Transverse colon (tissue), 4 donors: ENCODE measurements at regions not wholly inside any gene's neighbourhood (a gene's known extent, or its start where the extent isn't known, plus 50 kb on each side); places are given as distances from the start of the nearest gene placed in this dataset.

Experiments
- DNase-seq: peaks from one replicate; pipeline ENCODE4 v3.0.0-alpha.2; 2019
- H3K27ac ChIP-seq, 4 donors: fragments of 200-600 bp; sonication (generic); 2 replicates each; pipeline ENCODE4 v1.5.1; 2016 to 2018; ENCODE audit warnings: inconsistent platforms in 4 of 4
- H3K27me3 ChIP-seq: fragments of 200-600 bp; sonication (generic); 2 replicates; pipeline ENCODE4 v1.5.1; 2017; ENCODE audit warnings: inconsistent platforms
- H3K36me3 ChIP-seq, 4 donors: fragments of 200-600 bp; sonication (generic); 2 replicates each; pipeline ENCODE4 v1.5.1; 2017 to 2019; ENCODE audit warnings: inconsistent platforms in 4 of 4
- H3K4me1 ChIP-seq, 4 donors: fragments of 200-600 bp; sonication (generic); 2 replicates each; pipeline ENCODE4 v1.5.1; 2017 to 2020; ENCODE audit warnings: inconsistent platforms in 4 of 4
- H3K4me3 ChIP-seq, 4 donors: fragments of 200-600 bp; sonication (generic); 1 replicate in 1 of 4; 2 replicates in 3 of 4; pipeline versions ENCODE4 v1.5.1 to v1.6.1; 2017 to 2019; ENCODE audit warnings: inconsistent platforms in 4 of 4
- H3K9me3 ChIP-seq, 2 donors: fragments of 200-600 bp; sonication (generic); 2 replicates each; pipeline ENCODE4 v1.5.1; 2017 to 2019; ENCODE audit warnings: inconsistent platforms in 2 of 2
- EP300 ChIP-seq: sonication (generic); formaldehyde crosslinking; IDR thresholded peaks from one replicate; pipeline ENCODE4 v1.6.1; 2017; ENCODE audit warnings: antibody characterized with exemption, low read depth
- POLR2A ChIP-seq: fragments of 450-650 bp; IDR thresholded peaks from one replicate; pipeline ENCODE4 v1.6.1; 2016; ENCODE audit warnings: antibody characterized with exemption, mild to moderate bottlenecking, moderate library complexity
- POLR2AphosphoS5 ChIP-seq, 3 donors: sonication (generic); formaldehyde crosslinking; IDR thresholded peaks; one replicate each; pipeline ENCODE4 v1.6.1; 2016; ENCODE audit warnings: antibody characterized with exemption in 3 of 3
- WGBS, 2 donors: methylation state at CpG; one replicate each; pipeline ENCODE4 v1.1.5; 2018; ENCODE audit warnings: low coverage in 1 of 2; 5-methylcytosine and 5-hydroxymethylcytosine counted together
- in situ Hi-C, 4 donors: fragments of 200-750 bp; cut with MboI; loops; one replicate each; pipeline versions ENCODE4 v1.15.0 to v1.15.1; 2017; ENCODE audit warnings: low sequenced_read_pairs in 3 of 4, low pct_ligation_motif_present in 1 of 4, low pct_unique_long_range_greater_than_20kb in 1 of 4
- intact Hi-C: fragments of 100-400 bp; cut with DNase I; formaldehyde crosslinking; loops from one replicate; pipeline ENCODE4 v1.15.1; 2023; ENCODE audit warnings: low total_unique reads
- TF ChIP-seq, protein P1 (sequence below), 5 experiments: fragments of 200-600 bp in 3 of 5; fragments of 450-650 bp in 2 of 5; sonication (generic) in 3 of 5; IDR thresholded peaks; 1 replicate in 2 of 5; 2 replicates in 3 of 5; pipeline ENCODE4 v1.5.1; 2016 to 2017; ENCODE audit warnings: antibody characterized with exemption in 5 of 5, inconsistent platforms in 3 of 5, mild to moderate bottlenecking in 2 of 5, moderate library complexity in 1 of 5

DNA sequence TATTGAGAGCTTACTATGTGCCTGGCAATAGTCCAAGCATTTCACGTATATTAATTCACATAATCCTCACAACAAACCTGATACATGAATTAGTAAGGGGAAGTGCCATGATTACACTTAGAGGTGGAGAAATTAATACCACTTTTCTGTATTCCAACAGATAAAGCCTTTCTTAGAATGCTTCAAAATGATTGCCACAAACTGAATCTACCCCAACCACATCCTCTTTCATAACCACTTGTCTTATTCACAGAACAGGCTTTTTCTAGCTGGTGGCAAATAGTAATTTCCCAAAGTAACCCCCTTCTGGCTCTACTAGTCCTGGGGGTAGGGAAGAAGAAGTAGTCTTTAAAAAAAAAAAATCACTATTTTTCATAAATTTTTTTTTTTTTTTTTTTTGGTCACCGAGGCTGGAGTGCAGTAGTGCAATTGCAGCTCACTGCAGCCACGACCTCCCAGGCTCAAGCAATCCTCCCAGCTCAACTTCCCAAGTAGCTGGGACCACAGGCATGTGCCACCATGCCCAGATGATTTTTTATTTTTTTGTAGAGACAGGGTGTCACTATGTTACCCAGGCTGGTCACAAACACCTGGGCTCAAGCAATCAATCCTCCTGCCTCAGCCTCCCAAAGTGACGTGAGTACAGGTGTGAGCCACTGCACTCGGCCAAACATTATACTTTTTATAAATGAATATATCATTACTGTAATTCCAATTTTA lies 59.0 kb upstream of the ARID2 start:
- Histone ChIP-seq H3K27me3 (no peaks in the 10 kb centered on the region), H3K4me3 (no peak overlapping the region), H3K27ac (no peak overlapping the region), H3K9me3 (no peaks in the 10 kb centered on the region), H3K4me1 (peaks cover 0 to 9% (median 3%) of the 10 kb centered on the region in 4 donors), H3K36me3 (no peaks in the 10 kb centered on the region)
- no peak for DNase-seq
- 84 to 86% methylated on average over 5 of the region's 5 CpGs for WGBS, 2 donors
- in situ Hi-C loops, result no loop called here
- TF ChIP-seq EP300, result no peak
- TF ChIP-seq POLR2A, result no peak
- TF ChIP-seq, protein P1, sequence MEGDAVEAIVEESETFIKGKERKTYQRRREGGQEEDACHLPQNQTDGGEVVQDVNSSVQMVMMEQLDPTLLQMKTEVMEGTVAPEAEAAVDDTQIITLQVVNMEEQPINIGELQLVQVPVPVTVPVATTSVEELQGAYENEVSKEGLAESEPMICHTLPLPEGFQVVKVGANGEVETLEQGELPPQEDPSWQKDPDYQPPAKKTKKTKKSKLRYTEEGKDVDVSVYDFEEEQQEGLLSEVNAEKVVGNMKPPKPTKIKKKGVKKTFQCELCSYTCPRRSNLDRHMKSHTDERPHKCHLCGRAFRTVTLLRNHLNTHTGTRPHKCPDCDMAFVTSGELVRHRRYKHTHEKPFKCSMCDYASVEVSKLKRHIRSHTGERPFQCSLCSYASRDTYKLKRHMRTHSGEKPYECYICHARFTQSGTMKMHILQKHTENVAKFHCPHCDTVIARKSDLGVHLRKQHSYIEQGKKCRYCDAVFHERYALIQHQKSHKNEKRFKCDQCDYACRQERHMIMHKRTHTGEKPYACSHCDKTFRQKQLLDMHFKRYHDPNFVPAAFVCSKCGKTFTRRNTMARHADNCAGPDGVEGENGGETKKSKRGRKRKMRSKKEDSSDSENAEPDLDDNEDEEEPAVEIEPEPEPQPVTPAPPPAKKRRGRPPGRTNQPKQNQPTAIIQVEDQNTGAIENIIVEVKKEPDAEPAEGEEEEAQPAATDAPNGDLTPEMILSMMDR (IDR thresholded peaks at IDR 0.05), result no peak
- TF ChIP-seq POLR2AphosphoS5 (IDR thresholded peaks at IDR 0.05), result no peak
- intact Hi-C loops, result no loop called here

DNA sequence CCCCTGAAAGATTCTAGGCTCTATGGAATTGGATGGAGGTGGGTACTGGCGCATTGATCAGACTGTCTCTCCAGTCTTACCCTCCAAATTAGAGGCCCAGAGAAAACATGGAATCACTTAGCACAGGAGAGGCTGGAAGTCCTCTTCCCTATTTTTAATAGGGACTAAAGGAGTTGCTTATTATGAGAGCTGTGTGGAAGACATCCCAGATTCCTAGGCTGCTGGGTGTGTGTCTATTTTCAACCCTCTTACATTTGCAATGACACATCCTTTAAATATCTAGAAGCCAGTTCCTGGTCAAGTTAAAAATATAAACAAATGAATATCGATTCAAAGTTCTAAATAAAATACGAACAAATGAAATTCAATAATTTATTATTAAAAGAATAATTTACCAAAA lies 58.3 kb upstream of the ARID2 start:
- no peak overlapping the region for H3K4me3 ChIP-seq
- DNase-seq, result no peak
- 77 to 81% methylated on average over 3 of the region's 3 CpGs for WGBS, 2 donors
- in situ Hi-C loops, result no loop called here
- intact Hi-C loops, result no loop called here
- TF ChIP-seq POLR2A (no peak), POLR2AphosphoS5 (IDR thresholded peaks at IDR 0.05) (no peak), EP300 (no peak)
- TF ChIP-seq, protein P1 (IDR thresholded peaks at IDR 0.05), result no peak
- no peaks in the 10 kb centered on the region for H3K36me3 ChIP-seq
- no peak overlapping the region for H3K27ac ChIP-seq
- peaks cover 0 to 9% (median 3%) of the 10 kb centered on the region in 4 donors for H3K4me1 ChIP-seq
- no peaks in the 10 kb centered on the region for H3K27me3 ChIP-seq
- no peaks in the 10 kb centered on the region for H3K9me3 ChIP-seq

DNA sequence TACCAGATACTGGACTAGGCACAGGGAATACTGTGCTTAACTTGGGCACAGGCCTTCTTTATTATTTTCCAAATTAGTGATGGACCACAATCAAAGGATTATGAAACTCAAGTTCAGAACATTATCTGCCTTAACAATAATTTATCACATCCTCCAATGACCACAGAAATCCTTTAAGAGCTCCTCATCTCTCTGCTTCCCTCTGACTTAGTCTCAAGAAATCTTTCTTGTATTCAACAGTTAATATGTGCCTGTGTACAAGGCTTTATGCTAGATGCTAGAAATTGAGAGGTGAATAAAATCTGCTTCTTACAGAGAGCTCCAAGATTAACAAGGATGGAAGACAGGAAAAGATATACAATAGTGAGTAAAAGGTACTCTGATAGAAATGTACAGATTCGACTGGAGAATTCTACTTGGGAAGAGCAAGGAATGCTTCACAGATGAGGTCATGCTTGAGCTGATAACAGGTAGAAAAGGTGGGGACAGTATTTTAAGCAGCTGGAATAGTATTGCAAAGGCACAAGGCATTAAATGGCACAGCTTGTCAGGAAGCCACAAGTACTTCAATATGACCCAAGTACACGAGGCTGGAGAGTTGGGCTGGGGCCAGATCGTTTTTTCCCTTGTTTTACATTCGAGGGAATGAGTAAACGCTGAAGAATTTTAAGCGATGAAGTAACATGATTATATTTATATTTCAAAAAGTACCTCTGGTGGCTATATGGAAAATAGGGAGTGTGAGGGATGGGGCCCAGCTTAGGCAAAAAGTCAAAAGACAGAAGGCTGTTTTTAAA lies 55.1 kb upstream of the ARID2 start:
- Histone ChIP-seq H3K27ac (peak overlapping the region in 1 of 4 donors; percentile 29), H3K27me3 (no peaks in the 10 kb centered on the region), H3K36me3 (no peaks in the 10 kb centered on the region), H3K9me3 (no peaks in the 10 kb centered on the region), H3K4me1 (peaks cover 0 to 3% (median 1%) of the 10 kb centered on the region in 4 donors), H3K4me3 (no peak overlapping the region)
- 46 to 54% methylated on average over 6 of the region's 6 CpGs for WGBS, 2 donors
- intact Hi-C loops, result no loop called here
- in situ Hi-C loops, result no loop called here
- TF ChIP-seq EP300 (no peak), POLR2A (no peak), POLR2AphosphoS5 (IDR thresholded peaks at IDR 0.05) (no peak)
- TF ChIP-seq, protein P1 (IDR thresholded peaks at IDR 0.05), result no peak
- DNase-seq, result no peak

DNA sequence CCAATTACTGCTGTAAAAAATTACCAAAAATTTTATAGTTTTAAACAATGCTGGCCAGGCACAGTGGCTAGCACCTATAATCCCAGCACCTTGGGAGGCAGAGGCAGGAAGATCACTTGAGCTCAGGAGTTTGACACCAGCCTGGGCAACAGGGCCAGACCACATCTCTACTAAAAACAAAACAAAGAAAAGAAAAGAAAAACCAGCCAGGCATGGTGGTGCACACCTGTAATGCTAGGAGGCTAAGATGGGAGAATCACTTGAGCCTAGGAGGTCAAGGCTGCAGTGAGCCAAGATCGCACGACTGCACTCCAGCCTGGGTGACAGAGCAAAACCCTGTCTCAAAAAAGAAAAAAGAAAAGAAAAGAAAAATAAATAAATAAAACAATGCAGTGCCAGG lies 54.0 kb upstream of the ARID2 start:
- no peak overlapping the region for H3K27ac ChIP-seq
- intact Hi-C loops, result no loop called here
- 93 to 94% methylated on average over 2 of the region's 2 CpGs for WGBS, 2 donors

More for the DNA sequence above, 54.0 kb upstream of the ARID2 start:
- DNase-seq, result no peak
- Histone ChIP-seq H3K4me1 (peaks cover 0 to 3% (median 0%) of the 10 kb centered on the region in 4 donors), H3K4me3 (no peak overlapping the region), H3K9me3 (no peaks in the 10 kb centered on the region), H3K27me3 (no peaks in the 10 kb centered on the region), H3K36me3 (no peaks in the 10 kb centered on the region)
- TF ChIP-seq, protein P1 (IDR thresholded peaks at IDR 0.05), result no peak
- TF ChIP-seq POLR2A, result no peak
- TF ChIP-seq EP300, result no peak
- no peak for TF ChIP-seq POLR2AphosphoS5 (IDR thresholded peaks at IDR 0.05)
- in situ Hi-C loops, result no loop called here
